DOHH2 (cell line): ENCODE measurements at regions not wholly inside any gene's neighbourhood (a gene's known extent, or its start where the extent isn't known, plus 50 kb on each side); places are given as distances from the start of the nearest gene placed in this dataset.
"Not testable (repeated sequence)": the region's sequence is repeated elsewhere in the genome, so short reads cannot be mapped to it uniquely, and the experiment has no call there.

Source experiments
- CTCF ChIP-seq: fragments of 200-600 bp; sonication (generic); IDR thresholded peaks from one replicate; pipeline ENCODE4 v1.5.1; 2014; ENCODE audit warnings: antibody characterized with exemption, mild to moderate bottlenecking, low read depth, low read length; ENCODE audit not compliant: poor library complexity, severe bottlenecking
- EZH2phosphoT487 ChIP-seq: fragments of 200-600 bp; sonication (generic); IDR thresholded peaks from 2 replicates; pipeline ENCODE4 v1.6.1; 2017; ENCODE audit warnings: borderline replicate concordance, mild to moderate bottlenecking, antibody characterized with exemption, low read length, moderate library complexity, mixed read lengths

DNA sequence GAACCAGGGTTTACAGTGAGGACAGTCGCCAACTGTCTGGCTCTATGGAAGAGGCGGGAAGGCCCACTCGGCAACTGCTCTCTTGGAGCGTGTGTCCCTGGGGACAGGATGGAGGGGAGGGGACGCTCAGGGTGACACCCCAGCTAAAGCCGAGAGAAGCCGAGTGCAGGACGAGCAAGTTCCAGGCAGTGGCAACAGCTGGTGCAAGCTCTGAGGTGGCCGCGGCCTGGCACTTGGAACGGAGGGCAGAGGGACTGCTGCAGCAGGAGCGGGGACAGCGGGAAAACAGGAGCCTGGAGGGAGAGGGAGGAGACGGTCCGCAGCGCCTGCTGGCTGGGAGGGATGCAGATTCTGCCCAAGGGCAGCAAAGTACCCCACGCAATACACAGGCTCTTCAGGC lies 113.8 kb upstream of the CCZ1B start:
- not testable (repeated sequence) for TF ChIP-seq CTCF, EZH2phosphoT487
